ENCODE measurements at regions not wholly inside any gene's neighbourhood (a gene's known extent, or its start where the extent isn't known, plus 50 kb on each side); places are given as distances from the start of the nearest gene placed in this dataset.

GRCh38 chr16:50979806-50980620 lies 171.1 kb downstream of the SALL1 start:
- TF ChIP-seq CTCF (IDR thresholded peaks at IDR 0.05; ENCODE audit: control extremely low read depth in 1 of 3, insufficient read depth in 1 of 3, low read depth in 1 of 3, low read length in 3 of 3), result no peak
- no peak for TF ChIP-seq EP300 (IDR thresholded peaks at IDR 0.05; ENCODE audit: borderline replicate concordance in 1 of 2, low read depth in 2 of 2, low read length in 2 of 2)
- no peak for TF ChIP-seq BRCA1 (IDR thresholded peaks at IDR 0.05; ENCODE audit: low read depth, low read length)
- no peak for TF ChIP-seq BACH1 (IDR thresholded peaks at IDR 0.05; ENCODE audit: low read length)
- TF ChIP-seq POLR2A (IDR thresholded peaks at IDR 0.05; ENCODE audit: control extremely low read depth in 1 of 2, low read depth in 2 of 2, low read length in 2 of 2), result no peak
